ENCODE measurements at regions not wholly inside any gene's neighbourhood (a gene's known extent, or its start where the extent isn't known, plus 50 kb on each side); places are given as distances from the start of the nearest gene placed in this dataset.
"Not testable (repeated sequence)": the region's sequence is repeated elsewhere in the genome, so short reads cannot be mapped to it uniquely, and the experiment has no call there.

DNA sequence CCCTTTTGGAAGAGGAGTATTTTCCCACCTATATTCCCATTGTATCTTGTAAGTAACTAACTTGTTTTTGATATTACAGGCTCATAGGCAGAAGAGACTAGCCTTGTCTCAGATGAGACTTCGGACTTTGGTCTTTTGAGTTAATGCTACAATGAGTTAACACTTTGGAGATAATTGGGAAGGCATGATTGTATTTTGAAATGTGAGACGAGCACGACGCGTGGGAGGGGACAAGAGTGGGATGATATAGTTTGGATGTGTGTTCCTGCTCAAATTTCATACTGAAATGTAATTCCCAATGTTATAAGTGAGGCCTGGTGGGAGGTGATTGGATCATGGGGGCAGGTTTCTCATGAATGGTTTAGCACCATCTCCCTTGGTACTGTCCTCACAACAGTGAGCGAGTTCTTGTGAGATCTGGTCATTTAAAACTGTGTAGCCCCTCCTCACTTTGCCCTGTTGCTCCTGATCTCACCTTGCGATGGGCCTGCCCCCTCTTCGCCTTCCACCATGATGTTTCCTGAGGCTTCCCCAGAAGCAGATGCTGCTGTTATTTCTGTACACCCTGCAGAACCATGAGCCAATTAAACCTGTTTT lies 721.5 kb upstream of the CTNND2 start:
- DNase-seq = no peak

DNA sequence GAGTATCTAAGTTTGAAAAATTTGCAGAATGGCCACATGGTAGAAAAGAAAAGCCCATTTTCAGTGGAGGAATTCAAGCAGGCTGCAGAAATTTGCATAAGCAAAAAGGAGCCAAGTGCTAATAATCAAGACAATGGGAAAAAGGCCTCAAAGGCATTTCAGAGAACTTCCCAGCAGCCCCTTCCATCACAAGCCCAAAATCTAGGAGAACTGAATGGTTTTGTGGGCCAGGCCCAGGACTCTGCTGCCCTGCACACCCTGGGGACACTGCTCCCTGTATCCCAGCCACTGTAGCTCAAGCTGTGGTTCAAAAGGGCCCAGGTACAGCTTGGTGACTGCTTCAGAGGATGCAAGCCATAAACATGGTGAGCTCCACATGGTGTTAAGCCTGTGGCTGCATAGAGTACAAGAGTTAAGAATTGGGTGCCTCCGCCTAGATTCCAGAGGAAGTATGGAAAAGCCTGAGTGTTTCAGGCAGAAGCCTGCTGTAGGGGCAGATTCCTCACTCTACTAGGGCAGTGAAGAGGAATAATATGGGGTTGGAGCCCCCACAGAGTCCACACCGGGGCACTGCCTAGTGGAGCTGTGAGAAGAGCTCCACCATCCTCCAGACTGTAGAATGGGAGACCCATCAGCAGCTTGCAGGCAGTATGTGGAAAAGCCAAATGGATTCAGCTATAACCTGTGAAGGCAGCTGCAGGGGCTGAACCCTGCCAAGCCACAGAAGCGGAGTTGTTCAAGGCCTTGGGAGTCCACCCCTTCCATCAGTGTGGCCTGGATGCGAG lies 720.7 kb upstream of the CTNND2 start:
- no peak for DNase-seq

DNA sequence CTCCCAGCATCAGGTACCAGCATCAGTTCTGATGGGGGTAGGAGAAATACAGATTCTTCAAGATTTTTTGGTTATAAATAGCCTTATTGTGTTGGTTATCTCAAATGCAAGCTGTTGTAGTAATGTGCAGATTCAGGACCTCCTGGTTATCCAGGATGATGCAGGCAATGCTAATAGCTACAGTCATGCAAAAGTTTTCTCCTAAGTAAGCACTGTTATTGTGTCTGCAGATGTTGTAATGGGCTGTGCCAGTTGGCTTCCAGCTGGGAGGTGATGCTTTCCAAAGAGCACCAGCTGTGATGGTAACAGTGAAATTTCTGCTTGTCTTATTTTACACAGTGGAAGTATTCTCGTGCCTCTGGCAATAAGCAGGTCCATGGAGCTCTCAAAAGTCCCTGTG lies 719.2 kb upstream of the CTNND2 start:
- no peak for DNase-seq

DNA sequence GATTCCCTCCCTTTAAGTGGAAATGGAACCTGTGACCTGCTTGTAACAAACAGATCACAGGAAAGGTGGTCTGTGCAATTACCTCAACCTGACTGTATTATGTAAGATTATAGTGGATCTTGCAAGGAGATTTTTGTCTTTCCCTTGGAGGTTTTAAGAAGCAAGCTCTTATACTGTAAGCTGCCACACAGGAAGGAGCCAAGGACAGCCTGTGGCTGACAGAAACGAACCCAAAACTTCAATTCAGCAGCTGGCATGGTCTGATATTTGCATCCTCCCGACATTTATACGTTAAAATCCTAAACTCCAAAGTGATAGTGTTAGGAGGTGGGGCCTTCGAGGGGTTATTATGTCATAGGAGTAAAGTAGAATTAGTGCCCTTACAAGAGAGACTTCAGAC lies 711.8 kb upstream of the CTNND2 start:
- DNase-seq = no peak

DNA sequence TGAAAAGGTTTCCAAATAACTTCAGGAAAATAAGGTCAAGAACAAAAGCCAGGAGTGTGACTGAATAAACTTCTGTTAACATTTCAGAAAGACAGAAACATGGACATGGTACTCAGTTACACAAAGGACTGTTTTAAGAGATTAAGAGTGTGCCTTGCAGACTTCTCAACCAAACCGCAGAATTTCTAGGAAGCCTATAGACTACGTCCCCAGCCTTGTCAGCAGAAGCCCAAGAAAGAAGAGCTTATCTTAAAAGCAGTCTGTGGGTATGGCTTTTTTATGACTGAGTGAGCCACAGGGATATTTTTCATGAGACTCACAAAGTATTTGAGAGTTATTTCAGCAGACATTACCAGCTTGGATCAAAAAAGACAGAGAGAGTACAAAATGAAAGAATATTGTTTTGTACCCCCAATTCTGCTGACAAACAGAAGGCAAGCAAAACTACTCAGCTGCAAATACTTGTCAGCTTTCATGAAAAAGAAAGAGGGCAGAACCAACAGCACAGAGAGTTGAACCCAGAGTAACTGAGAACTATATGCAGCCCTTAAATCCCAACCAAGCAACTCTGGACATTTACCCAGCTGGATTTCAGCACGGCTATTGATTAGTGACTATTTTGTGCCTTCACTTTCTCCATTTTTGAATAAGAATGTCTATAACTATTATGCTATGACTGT lies 711.0 kb upstream of the CTNND2 start:
- DNase-seq = no peak

DNA sequence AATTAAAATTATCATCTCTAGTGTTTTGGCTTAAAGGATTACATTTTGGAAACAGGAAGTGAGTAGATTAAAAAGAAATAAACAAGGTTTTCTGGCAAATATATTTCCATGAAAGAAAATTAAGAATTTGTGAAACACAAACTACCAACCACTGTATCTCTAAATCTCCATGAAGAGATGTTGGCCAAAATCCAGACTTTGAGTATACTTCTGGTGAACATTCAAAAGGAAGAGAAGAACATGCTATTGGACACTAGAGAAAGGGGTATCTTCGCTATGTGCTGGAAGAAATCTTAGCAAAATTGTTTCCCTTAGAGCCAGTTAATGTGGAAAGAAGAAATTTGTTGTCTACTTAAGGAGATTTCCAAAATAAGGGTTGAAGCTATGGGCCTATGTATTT lies 710.4 kb upstream of the CTNND2 start:
- DNase-seq = no peak

DNA sequence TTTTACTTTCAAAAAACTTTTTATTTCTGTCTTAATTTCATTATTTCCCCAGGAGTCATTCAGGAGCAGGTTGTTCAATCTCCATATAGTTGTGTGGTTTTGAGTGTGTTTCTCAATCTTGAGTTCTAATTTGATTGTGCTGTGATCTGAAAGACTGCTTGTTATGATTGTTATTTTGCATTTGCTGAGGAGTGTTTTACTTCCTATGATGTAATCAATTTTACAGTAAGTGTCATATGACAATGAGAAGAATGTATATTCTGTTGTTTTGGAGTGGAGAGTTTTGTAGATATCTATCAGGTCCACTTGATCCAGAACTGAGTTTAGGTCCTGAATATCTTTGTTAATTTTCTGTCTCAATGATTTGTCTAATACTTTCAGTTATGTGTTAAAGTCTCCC lies 706.9 kb upstream of the CTNND2 start:
- no peak for DNase-seq

DNA sequence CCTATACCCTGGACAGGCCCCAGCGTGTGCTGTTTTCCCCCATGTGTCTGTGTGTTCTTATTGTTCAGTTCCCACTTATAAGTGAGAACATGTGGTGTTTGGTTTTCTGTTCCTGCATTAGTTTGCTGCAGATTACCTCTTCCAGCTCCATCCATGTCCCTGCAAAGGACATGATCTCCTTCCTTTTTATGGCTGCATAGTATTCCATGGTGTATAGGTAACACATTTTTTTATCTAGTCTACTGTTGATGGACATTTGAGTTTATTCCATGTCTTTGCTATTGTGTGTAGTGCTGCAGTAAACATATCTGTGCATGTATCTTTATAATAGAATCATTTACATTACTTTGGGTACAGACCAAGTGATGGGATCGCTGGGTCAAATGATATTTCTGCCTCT lies 703.6 kb upstream of the CTNND2 start:
- DNase-seq = not testable (repeated sequence)

DNA sequence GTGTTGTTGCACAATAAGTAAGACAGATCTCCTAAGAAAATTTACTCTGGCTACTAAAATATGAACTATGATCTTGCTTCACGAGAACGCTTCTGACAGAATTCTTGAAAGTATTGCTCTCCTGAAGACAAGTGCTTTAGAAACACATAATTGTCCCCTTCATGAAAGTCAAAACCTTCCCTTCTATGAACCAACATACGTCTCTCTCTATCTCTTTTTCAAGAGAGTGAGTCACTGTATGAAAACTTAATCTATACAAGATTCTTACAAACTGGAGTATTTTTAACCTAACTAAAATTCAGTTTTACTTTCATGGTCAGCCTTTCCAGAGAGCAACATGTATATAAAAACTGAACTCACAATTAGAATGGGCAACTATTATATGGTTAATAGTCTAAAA lies 688.0 kb upstream of the CTNND2 start:
- DNase-seq = no peak

DNA sequence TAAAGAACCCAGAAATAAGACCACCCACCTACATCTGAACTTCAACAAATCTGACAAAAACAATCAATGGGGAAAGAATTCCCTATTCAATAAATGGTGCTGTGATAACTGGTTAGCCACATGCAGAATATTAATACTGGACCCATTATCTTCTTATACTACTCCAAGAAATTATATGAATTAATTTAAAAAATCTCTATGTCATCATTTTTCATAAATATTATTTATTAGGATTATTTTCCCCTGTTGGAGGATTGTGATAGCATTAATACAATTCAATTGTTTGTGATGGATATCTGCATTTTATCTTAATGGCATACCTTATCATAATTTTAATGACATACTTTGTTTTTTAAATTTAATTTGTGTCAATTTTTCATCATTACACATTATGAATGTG lies 682.2 kb upstream of the CTNND2 start:
- no peak for DNase-seq

DNA sequence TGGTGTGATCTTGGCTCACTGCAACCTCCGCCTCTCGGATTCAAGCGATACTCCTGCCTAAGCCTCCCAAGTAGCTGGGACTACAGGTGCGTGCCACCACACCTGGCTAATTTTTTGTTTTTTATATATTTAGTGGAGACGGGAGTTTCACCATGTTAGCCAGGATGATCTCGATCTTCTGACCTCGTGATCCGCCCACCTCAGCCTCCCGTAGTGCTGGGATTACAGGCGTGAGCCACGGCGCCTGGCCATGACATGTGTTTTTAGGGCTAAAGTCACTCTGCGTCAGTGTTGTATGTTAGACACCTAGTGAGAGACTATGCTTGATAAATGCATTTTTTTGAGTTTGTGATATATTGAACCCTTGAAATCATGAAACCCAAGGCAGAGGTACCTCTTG lies 674.6 kb upstream of the CTNND2 start:
- not testable (repeated sequence) for DNase-seq

DNA sequence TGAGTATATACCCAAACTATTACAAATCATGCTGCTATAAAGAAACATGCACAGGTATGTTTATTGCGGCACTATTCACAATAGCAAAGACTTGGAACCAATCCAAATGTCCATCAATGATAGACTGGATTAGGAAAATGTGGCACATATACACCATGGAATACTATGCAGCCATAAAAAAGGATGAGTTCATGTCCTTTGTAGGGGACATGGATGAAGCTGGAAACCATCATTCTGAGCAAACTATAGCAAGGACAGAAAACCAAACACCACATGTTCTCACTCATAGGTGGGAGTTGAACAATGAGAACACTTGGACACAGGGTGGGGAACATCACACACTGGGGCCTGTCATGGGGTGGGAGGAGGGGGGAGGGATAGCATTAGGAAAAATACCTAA lies 672.7 kb upstream of the CTNND2 start:
- DNase-seq = not testable (repeated sequence)

DNA sequence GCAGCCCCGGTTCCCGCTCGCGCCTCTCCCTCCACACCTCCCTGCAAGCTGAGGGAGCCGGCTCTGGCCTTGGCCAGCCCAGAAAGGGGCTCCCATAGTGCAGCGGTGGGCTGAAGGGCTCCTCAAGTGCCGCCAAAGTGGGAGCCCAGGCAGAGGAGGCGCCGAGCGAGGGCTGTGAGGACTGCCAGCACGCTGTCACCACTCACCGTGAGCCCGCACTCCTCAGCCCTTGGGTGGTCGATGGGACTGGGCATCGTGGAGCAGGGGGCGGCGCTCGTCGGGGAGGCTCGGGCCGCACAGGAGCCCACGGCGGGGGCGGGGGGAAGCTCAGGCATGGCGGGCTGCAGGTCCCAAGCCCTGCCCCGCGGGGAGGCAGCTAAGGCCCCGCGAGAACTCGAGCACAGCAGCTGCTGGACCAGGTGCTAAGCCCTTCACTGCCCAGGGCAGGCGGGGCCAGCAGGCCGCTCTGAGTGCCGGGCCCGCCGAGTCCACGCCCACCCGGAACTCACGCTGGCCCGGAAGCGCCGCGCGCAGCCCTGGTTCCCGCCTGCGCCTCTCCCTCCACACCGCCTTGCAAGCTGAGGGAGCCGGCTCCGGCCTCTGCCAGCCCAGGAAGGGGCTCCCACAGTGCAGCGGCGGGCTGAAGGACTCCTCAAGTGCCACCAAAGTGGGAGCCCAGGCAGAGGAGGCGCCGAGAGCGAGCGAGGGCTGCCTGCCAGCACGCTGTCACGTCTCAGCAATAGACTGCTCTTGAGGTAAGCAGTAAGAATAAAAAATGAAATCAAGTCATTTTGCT lies 670.2 kb upstream of the CTNND2 start:
- not testable (repeated sequence) for DNase-seq

DNA sequence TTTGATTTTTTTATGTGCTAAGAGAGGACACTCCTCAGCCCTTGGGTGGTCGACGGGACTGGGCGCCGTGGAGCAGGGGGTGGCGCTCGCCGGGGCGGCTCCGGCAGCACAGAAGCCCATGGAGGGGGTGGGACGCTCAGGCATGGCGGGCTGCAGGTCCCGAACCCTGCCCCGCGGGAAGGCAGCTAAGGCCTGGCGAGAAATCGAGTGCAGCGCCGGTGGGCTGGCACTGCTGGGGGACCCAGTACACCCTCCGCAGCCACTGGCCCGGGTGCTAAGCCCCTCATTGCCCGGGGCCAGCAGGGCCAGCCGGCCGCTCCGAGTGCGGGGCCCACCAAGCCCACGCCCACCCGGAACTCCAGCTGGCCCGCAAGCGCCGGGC lies 669.7 kb upstream of the CTNND2 start:
- not testable (repeated sequence) for DNase-seq

DNA sequence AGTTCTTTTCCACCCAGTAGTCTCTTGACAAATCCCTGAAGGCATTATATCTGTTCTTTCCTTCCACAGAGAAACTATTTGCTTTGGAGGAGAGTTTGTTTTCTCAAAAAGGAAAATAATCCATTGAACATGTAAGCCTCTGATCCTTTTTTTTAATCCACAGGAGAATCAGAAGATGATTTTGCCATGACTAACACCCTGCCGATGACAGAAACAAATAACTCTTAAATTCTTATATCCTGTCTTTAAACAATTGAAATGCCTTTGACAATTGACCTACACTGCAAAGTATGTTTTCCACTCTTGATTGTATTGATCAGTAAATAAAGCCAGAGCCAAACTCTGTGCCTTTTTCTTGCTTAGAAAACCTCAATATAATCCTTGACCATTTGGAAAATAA lies 666.4 kb upstream of the CTNND2 start:
- DNase-seq = no peak

DNA sequence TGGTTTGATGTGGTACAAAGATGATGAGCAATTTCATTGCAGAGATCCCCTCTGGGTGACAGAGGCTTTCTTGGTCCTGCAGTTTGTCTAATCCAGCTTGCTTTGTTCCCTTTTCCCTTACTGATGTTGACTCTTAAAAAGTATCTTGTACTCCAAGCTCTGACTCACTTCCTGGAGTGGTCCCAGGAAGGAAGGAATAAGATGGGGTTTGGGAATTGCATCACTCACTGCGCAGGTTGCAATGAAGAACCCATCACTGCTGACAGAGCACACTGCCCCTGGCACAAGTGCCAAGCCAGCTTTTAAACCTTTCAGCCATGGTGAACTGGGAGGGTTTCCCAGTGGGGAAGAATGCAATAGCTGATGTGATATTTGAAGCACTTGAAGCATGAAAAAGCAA lies 662.2 kb upstream of the CTNND2 start:
- no peak for DNase-seq

DNA sequence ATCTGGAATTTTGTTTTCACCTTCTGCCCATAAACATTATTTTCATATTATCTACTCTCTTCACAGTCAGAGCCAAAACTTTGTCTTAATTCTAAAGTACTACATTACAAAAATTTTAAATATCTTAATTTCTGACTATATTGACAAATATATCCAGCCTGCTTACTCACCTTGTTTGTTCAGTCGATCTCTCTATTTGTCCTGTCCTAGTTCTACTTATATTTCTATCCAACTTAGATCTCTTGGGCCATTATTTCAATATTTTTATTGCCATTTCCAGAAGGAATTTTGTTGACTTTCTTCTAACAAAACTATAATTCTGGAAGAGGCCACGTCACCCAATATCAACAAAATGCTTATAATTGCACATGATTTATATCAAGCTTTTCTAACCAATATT lies 652.8 kb upstream of the CTNND2 start:
- DNase-seq = no peak

DNA sequence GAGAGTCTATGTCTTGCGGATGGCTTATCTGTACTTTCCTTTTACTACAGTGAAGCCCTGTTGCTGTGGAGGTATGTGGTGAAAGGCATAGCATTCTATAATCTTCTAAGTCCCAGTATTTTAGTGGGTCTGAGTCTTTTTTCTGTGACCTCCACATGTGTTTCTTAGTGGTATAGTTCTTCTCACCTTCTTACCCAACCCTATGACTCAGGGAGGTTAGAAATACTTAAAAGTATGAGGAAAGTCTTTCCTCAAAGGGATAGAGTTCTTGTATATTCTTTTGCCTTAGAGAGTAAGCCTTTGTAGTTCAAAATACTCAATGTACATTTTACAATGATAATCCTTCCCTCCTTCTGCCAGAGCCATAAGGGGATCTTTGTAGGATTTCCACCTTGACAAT lies 621.9 kb upstream of the CTNND2 start:
- no peak for DNase-seq

DNA sequence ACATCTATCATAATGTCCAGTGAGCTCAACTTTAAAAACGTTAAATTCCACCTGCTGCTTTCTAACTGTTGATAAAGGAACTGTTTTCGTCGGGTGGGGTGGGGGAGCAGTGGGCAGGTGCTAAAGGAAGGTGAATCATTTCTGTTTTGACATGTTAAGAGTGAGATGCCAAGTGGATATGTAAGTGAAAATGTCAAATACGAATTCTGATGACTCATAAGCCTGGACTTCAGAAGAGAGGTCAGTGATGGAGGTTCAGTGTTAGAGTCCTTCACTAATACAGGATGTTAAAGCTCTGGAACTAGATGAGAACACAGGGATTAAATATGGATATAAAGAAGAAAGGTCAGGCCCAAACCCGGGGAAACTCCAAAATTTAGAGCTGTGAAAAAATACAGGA lies 617.9 kb upstream of the CTNND2 start:
- no peak for DNase-seq

DNA sequence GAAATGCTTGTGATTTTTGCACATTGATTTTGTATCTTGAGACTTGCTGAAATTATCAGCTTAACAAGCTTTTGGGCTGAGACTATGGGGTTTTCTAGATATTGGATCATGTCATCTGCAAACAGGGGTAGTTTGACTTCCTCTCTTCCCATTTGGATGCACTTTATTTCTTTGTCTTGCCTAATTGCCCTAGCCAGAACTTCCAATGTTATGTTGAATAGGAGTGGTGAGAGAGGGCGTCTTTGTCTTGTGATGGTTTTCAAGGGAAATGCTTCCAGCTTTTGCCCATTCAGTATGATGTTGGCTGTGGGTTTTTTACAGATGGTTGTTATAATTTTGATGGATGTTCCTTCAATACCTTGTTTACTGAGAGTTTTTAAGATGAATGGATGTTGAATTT lies 600.7 kb upstream of the CTNND2 start:
- not testable (repeated sequence) for DNase-seq

DNA sequence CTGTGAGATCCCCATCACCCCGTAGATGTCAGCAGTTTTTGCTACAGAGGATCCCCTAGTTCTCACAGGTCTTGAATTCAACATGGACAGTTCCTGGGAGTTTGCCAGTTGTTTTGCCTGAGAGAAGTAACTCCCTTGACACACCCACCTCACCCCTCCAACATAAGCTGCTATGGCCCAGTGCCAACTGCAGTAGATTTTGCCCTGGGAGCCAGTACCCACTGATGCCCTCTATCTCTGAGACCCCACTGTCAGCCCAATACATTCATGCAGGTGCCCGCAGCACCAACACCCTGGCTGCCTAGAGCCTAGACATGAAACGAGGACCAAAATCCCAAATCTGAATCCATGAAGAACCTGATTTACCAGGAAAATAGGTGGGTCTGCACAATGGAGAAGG lies 583.9 kb upstream of the CTNND2 start:
- no peak for DNase-seq

DNA sequence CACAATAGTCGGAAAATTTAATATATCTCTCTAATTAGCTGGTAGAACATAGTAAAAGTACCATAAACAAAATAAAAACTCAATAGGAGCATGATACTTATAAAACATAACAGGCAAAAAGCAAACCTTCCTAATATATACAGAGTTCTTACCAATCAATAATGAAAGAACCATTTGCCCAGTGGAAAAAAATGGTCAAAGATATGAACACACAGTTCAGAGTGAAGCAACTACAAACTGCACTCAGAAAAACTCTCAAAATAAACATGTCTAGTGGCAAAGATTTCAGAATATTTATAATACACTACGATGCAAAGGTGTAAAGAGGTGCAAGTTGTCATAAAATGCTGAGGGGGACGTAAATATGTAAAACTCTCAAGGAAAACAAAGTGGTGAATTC lies 576.2 kb upstream of the CTNND2 start:
- DNase-seq = no peak

DNA sequence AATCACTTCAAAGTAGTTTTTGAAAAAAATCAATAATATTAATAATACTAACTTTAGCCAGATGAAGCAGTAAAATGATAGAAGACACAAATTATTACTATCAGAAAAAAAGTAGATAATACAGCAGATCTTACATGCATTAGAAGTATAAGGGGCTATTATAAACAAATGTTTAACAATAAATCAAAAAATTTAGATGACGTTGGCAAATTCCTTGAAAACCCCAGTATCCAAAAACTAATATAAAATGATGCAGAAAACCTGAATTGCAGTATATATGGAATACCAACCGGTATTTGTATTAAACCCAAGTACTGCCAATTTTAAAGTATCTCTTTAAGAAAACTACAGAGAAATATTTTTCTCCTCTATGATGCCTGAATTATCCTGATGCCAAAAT lies 573.3 kb upstream of the CTNND2 start:
- DNase-seq = no peak

DNA sequence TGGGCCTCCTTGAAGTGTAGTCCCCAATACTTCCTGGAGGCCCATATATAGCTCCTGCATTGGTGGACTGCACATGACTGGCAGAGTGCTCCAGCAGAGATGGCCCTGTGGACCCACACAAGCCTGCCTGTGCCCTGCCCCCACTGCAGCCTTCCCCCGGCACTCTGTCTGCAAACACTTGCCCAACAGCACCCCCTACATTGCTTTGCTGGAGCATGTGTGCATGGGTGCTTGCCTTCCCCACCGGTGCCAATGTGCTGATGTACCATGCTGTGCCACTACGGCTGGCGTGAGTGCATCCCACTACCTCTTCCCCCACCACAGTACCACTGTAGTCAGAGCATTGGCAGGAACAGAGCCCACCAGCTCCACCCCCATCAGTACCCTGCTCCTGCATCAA lies 563.6 kb upstream of the CTNND2 start:
- DNase-seq = no peak
